PFSK-1 (cell line): ENCODE measurements at regions not wholly inside any gene's neighbourhood (a gene's known extent, or its start where the extent isn't known, plus 50 kb on each side); places are given as distances from the start of the nearest gene placed in this dataset.

Experiments
- POLR2AphosphoS5 ChIP-seq: IDR thresholded peaks from 2 replicates; pipeline ENCODE4 v1.6.1; 2012; ENCODE audit warnings: low read depth, mild to moderate bottlenecking, control low read depth, low read length, moderate library complexity
- SIN3A ChIP-seq: IDR thresholded peaks from 2 replicates; pipeline ENCODE4 v1.6.1; 2012; ENCODE audit warnings: mild to moderate bottlenecking, low read length, moderate library complexity, borderline replicate concordance; ENCODE audit not compliant: insufficient read depth
- TAF1 ChIP-seq: IDR thresholded peaks from 2 replicates; pipeline ENCODE4 v1.6.1; 2012; ENCODE audit warnings: low read length, control low read depth, borderline replicate concordance; ENCODE audit not compliant: insufficient read depth

GRCh38 chr16:88325976-88326375 lies 56.8 kb upstream of the ZNF469 start:
- TF ChIP-seq SIN3A, result no peak
- TF ChIP-seq POLR2AphosphoS5, result no peak
- TF ChIP-seq TAF1, result no peak
